Spleen (tissue), 7 donors: ENCODE measurements at regions not wholly inside any gene's neighbourhood (a gene's known extent, or its start where the extent isn't known, plus 50 kb on each side); places are given as distances from the start of the nearest gene placed in this dataset.

Experiments
- POLR2A ChIP-seq, 3 donors: fragments of 450-650 bp; IDR thresholded peaks; one replicate each; pipeline ENCODE4 v1.5.1; 2017; ENCODE audit warnings: antibody characterized with exemption in 3 of 3, mild to moderate bottlenecking in 1 of 3
- POLR2AphosphoS5 ChIP-seq, 3 donors: sonication (generic); formaldehyde crosslinking; IDR thresholded peaks; one replicate each; pipeline ENCODE4 v1.5.1; 2017; ENCODE audit warnings: antibody characterized with exemption in 3 of 3
- TF ChIP-seq, protein P1 (sequence below), 11 experiments: fragments of 200-600 bp in 7 of 11; fragments of 450-650 bp in 4 of 11; sonication (generic) in 4 of 11; IDR thresholded peaks in 8 of 11; conservative IDR thresholded peaks in 3 of 11; 1 replicate in 7 of 11; 2 replicates in 4 of 11; pipeline versions ENCODE4 v1.4.0 to v1.8.0; 2016 to 2021; ENCODE audit warnings: antibody characterized with exemption in 11 of 11, inconsistent platforms in 4 of 11, mild to moderate bottlenecking in 1 of 11
- donor health status: DM: no; HTN: no; CAD: no; lungs with moderate emphysema.
- donor health status: DM: no; HTN: no; CAD: no.
- donor health status: DM: no; HTN: no; CAD: no.

DNA sequence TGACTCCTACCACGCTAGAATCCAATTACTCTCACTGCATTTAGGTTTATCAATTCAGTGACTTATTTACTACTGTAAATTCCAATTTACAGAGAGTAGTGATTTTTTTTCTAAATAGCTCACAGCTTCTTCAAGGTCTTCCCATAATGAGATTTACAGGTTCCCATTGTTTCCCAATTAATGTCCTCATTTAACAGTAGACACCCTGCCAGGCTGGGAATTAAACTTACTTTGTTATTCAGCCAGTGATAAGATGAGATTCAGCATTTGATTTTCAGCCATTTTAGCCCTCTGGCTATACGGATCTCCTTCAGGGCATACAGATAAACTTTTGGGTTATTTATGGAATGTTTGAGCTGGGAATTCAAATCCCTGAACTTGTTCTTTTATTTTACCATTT, 582.9 kb upstream of the EYS start:
- TF ChIP-seq, protein P1, sequence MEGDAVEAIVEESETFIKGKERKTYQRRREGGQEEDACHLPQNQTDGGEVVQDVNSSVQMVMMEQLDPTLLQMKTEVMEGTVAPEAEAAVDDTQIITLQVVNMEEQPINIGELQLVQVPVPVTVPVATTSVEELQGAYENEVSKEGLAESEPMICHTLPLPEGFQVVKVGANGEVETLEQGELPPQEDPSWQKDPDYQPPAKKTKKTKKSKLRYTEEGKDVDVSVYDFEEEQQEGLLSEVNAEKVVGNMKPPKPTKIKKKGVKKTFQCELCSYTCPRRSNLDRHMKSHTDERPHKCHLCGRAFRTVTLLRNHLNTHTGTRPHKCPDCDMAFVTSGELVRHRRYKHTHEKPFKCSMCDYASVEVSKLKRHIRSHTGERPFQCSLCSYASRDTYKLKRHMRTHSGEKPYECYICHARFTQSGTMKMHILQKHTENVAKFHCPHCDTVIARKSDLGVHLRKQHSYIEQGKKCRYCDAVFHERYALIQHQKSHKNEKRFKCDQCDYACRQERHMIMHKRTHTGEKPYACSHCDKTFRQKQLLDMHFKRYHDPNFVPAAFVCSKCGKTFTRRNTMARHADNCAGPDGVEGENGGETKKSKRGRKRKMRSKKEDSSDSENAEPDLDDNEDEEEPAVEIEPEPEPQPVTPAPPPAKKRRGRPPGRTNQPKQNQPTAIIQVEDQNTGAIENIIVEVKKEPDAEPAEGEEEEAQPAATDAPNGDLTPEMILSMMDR (IDR thresholded peaks at IDR 0.05 in 8 of 11, conservative IDR thresholded peaks at IDR 0.05 in 3 of 11), result no peak
- TF ChIP-seq POLR2A (IDR thresholded peaks at IDR 0.05), result no peak
- TF ChIP-seq POLR2AphosphoS5 (IDR thresholded peaks at IDR 0.05), result no peak
